AG04450 (cell line): ENCODE measurements at regions not wholly inside any gene's neighbourhood (a gene's known extent, or its start where the extent isn't known, plus 50 kb on each side); places are given as distances from the start of the nearest gene placed in this dataset.
"Not testable (repeated sequence)": the region's sequence is repeated elsewhere in the genome, so short reads cannot be mapped to it uniquely, and the experiment has no call there.

Source experiments
- CTCF ChIA-PET: fragments of 300-600, 350-600 bp; formaldehyde crosslinking; extraction: SDS; loops from one replicate; lab custom pipeline; 2022; ENCODE audit warnings: antibody characterized with exemption, inconsistent platforms; lab: Charles Lee
- POLR2A ChIA-PET: fragments of 350-600 bp; formaldehyde crosslinking; extraction: SDS; loops from one replicate; lab custom pipeline; 2021; ENCODE audit warnings: antibody characterized with exemption, inconsistent platforms; lab: Yijun Ruan, JAX
- DNase-seq: peaks from one replicate; pipeline ENCODE4 v3.0.0-alpha.2; 2011; ENCODE audit warnings: low read depth, low spot score
- H3K27ac ChIP-seq: one replicate; pipeline ENCODE4 v1.5.1; 2012; ENCODE audit warnings: low read depth, low read length, control low read depth
- H3K27me3 ChIP-seq: one replicate; pipeline ENCODE4 v1.6.0; 2012; ENCODE audit warnings: low read length; ENCODE audit not compliant: control insufficient read depth, insufficient read depth
- H3K4me3 ChIP-seq: 2 replicates; pipeline ENCODE4 v1.5.1; 2011; ENCODE audit warnings: mild to moderate bottlenecking, low read depth, low read length, control low read depth
- H3K9me3 ChIP-seq: 2 replicates; pipeline ENCODE4 v1.5.1; 2012; ENCODE audit warnings: low read length; ENCODE audit not compliant: control insufficient read depth, insufficient read depth
- CTCF ChIP-seq: IDR thresholded peaks from 2 replicates; pipeline ENCODE4 v1.5.1; 2011; ENCODE audit warnings: low read depth, low read length, control low read depth, inconsistent platforms

GRCh38 chr11:92098172-92098571 lies 126.4 kb upstream of the FAT3 start:
- Histone ChIP-seq H3K27me3 (no peaks in the 10 kb centered on the region), H3K9me3 (no peaks in the 10 kb centered on the region), H3K4me3 (no peak overlapping the region), H3K27ac (no peak overlapping the region)
- no peak for DNase-seq
- POLR2A ChIA-PET, result no interaction called here
- CTCF ChIA-PET, result no interaction called here
- TF ChIP-seq CTCF, result no peak

- no peak for TF ChIP-seq CTCF
- no peak overlapping the region for H3K27ac ChIP-seq
- DNase-seq, result no peak
- ChIA-PET POLR2A (no interaction called here), CTCF (no interaction called here)
- no peaks in the 10 kb centered on the region for H3K9me3 ChIP-seq
- no peak overlapping the region for H3K4me3 ChIP-seq
- H3K27me3 ChIP-seq, result no peaks in the 10 kb centered on the region
These were observed 136.7 kb upstream of the FAT3 start for GRCh38 chr11:92087725-92088537.

- H3K9me3 ChIP-seq, result no peaks in the 10 kb centered on the region
- no peak for DNase-seq
- no peak overlapping the region for H3K4me3 ChIP-seq
- ChIA-PET POLR2A (no interaction called here), CTCF (no interaction called here)
- TF ChIP-seq CTCF, result no peak
- H3K27ac ChIP-seq, result no peak overlapping the region
- H3K27me3 ChIP-seq, result no peaks in the 10 kb centered on the region
These were observed 141.5 kb upstream of the FAT3 start for GRCh38 chr11:92083123-92083522.

- Histone ChIP-seq H3K9me3 (no peaks in the 10 kb centered on the region), H3K4me3 (no peak overlapping the region), H3K27me3 (no peaks in the 10 kb centered on the region), H3K27ac (no peak overlapping the region)
- POLR2A ChIA-PET, result no interaction called here
- CTCF ChIA-PET, result no interaction called here
- DNase-seq, result no peak
- TF ChIP-seq CTCF, result no peak
These were observed 142.0 kb upstream of the FAT3 start for GRCh38 chr11:92082652-92083051.

- H3K4me3 ChIP-seq, H3K27ac ChIP-seq, DNase-seq, POLR2A ChIA-PET, H3K27me3 ChIP-seq, H3K9me3 ChIP-seq, CTCF ChIA-PET: not testable (repeated sequence)
These were observed 150.1 kb upstream of the FAT3 start for GRCh38 chr11:92074498-92074897.
